DND-41 (cell line): ENCODE measurements at regions not wholly inside any gene's neighbourhood (a gene's known extent, or its start where the extent isn't known, plus 50 kb on each side); places are given as distances from the start of the nearest gene placed in this dataset.

Experiments used
- CTCF ChIP-seq: IDR thresholded peaks from 2 replicates; pipeline ENCODE4 v1.5.1; 2012; ENCODE audit warnings: borderline replicate concordance, low read length, moderate library complexity, mild to moderate bottlenecking; ENCODE audit not compliant: poor library complexity, severe bottlenecking; ENCODE audit errors: extremely low read depth
- EZH2 ChIP-seq: IDR thresholded peaks from 3 replicates; pipeline ENCODE4 v1.6.1; 2012; ENCODE audit warnings: borderline replicate concordance, low read depth, mild to moderate bottlenecking, moderate library complexity, low read length, inconsistent platforms; ENCODE audit not compliant: severe bottlenecking

DNA sequence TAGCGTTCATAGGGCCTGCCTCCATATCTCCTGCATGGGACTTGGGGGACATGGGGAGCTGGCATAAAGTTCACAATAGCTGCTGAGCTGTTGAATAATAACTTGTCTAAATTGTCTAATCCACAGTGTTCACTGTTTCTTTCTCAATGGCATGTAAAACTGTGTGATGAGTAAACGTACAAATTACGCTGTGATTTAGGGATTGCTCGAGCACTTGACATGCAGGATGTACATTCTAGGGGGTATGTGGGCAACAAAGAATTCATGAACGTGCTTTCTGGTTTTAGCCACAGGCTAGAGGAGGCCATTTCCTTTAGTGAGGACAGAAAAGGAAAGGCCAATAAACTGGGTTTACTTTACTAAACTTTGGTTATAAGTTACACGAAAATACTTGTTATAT is 534.2 kb upstream of the ZWINT start:
- no peak for TF ChIP-seq CTCF
- TF ChIP-seq EZH2, result no peak
